ENCODE measurements at regions not wholly inside any gene's neighbourhood (a gene's known extent, or its start where the extent isn't known, plus 50 kb on each side); places are given as distances from the start of the nearest gene placed in this dataset.

DNA sequence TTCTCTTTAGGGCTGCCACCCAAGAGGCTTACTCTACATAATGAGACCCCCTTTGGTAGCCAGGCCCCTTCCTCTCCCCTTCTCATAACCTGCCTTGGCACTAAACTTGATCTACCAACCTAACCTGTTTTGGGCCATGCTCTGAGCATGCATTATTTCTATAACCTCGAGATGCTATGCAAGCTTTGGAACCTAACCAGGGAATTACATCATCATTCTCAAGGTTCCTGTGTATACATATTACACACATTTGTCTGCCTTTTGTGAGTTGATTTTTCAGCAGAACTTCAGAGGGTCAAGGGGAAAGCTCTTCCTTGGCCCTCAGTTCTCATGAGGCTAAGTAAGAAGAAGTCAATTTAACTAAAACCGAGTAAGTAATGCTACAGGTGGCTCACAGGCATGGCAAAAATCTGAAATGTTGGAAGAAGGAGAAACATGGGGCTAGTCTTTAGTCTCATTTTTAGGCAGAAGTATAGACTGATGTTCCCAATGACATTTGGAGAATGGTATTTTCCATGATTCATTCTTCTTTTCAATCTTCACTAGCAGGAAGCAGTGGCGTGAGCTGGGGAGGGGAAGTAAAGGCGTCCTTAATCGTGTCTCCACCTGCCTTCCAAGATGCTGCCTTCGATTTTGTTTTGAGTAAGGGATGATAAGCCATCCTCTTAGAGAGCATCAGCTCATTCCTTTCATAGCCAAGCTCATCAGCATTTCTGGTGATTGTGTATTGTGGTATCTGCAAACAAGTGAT, 308.4 kb downstream of the ABCC12 start:
- in situ Hi-C loops (cut with HindIII; ENCODE audit: low pct_ligation_motif_present, low sequenced_read_pairs), result no loop called here
- Histone ChIP-seq H3K27me3 (replicated peaks) (no peaks in the 10 kb centered on the region), H3K36me3 (replicated peaks) (no peaks in the 10 kb centered on the region), H3K27ac (no peak overlapping the region), H3K4me3 (ENCODE audit: low read depth, low read length) (no peak overlapping the region)
- TF ChIP-seq, protein P1, sequence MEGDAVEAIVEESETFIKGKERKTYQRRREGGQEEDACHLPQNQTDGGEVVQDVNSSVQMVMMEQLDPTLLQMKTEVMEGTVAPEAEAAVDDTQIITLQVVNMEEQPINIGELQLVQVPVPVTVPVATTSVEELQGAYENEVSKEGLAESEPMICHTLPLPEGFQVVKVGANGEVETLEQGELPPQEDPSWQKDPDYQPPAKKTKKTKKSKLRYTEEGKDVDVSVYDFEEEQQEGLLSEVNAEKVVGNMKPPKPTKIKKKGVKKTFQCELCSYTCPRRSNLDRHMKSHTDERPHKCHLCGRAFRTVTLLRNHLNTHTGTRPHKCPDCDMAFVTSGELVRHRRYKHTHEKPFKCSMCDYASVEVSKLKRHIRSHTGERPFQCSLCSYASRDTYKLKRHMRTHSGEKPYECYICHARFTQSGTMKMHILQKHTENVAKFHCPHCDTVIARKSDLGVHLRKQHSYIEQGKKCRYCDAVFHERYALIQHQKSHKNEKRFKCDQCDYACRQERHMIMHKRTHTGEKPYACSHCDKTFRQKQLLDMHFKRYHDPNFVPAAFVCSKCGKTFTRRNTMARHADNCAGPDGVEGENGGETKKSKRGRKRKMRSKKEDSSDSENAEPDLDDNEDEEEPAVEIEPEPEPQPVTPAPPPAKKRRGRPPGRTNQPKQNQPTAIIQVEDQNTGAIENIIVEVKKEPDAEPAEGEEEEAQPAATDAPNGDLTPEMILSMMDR (IDR thresholded peaks at IDR 0.05; ENCODE audit: low read depth, low read length, missing control alignments), result no peak
- peak; percentile 9 for DNase-seq

- Histone ChIP-seq H3K27me3 (replicated peaks) (no peaks in the 10 kb centered on the region), H3K36me3 (replicated peaks) (no peaks in the 10 kb centered on the region), H3K27ac (no peak overlapping the region), H3K4me3 (ENCODE audit: low read depth, low read length) (no peak overlapping the region)
- TF ChIP-seq, protein P1 (IDR thresholded peaks at IDR 0.05; ENCODE audit: low read depth, low read length, missing control alignments), result no peak
- in situ Hi-C loops (cut with HindIII; ENCODE audit: low pct_ligation_motif_present, low sequenced_read_pairs), result no loop called here
- DNase-seq, result no peak
Measured at GRCh38 chr16:47834485-47835024, 321.2 kb downstream of the ABCC12 start.

- H3K36me3 ChIP-seq (replicated peaks), result no peaks in the 10 kb centered on the region
- no peak overlapping the region for H3K4me3 ChIP-seq (ENCODE audit: low read depth, low read length)
- no peak overlapping the region for H3K27ac ChIP-seq
- in situ Hi-C loops (cut with HindIII; ENCODE audit: low pct_ligation_motif_present, low sequenced_read_pairs), result no loop called here
- H3K27me3 ChIP-seq (replicated peaks), result no peaks in the 10 kb centered on the region
- TF ChIP-seq, protein P1 (IDR thresholded peaks at IDR 0.05; ENCODE audit: low read depth, low read length, missing control alignments), result no peak
- no peak for DNase-seq
Measured at GRCh38 chr16:47833771-47834170, 322.0 kb downstream of the ABCC12 start.

GRCh38 chr16:47829850-47830600, 325.8 kb downstream of the ABCC12 start:
- DNase-seq, result no peak
- in situ Hi-C loops (cut with HindIII; ENCODE audit: low pct_ligation_motif_present, low sequenced_read_pairs), result no loop called here
- Histone ChIP-seq H3K36me3 (replicated peaks) (no peaks in the 10 kb centered on the region), H3K4me3 (ENCODE audit: low read depth, low read length) (no peak overlapping the region), H3K27me3 (replicated peaks) (no peaks in the 10 kb centered on the region), H3K27ac (no peak overlapping the region)
- TF ChIP-seq, protein P1 (IDR thresholded peaks at IDR 0.05; ENCODE audit: low read depth, low read length, missing control alignments), result no peak

DNA sequence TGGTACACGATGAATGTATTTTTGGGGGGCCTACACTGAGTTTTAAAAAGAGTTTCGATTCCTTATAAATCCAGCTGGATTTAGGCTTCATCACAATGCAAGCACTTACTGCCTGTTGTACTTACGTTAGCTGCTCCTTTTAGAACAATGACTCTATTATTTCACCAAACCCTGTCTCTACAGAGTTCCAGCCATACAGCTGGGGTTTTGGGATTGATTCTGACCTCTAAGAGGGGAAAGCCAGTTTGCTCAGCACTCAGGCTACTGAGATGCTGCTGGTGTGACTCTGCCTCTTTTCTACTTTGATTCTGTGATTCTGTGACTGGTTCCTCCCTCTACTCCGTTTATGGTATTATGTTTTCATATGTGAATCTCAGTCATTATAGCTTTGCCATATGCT, 329.7 kb downstream of the ABCC12 start:
- Histone ChIP-seq H3K4me3 (ENCODE audit: low read depth, low read length) (no peak overlapping the region), H3K27ac (no peak overlapping the region), H3K27me3 (replicated peaks) (no peaks in the 10 kb centered on the region), H3K36me3 (replicated peaks) (no peaks in the 10 kb centered on the region)
- TF ChIP-seq, protein P1 (IDR thresholded peaks at IDR 0.05; ENCODE audit: low read depth, low read length, missing control alignments), result no peak
- no peak for DNase-seq
- in situ Hi-C loops (cut with HindIII; ENCODE audit: low pct_ligation_motif_present, low sequenced_read_pairs), result no loop called here
